PC-3 (cell line): ENCODE measurements at regions not wholly inside any gene's neighbourhood (a gene's known extent, or its start where the extent isn't known, plus 50 kb on each side); places are given as distances from the start of the nearest gene placed in this dataset.

ENCODE experiments used
- ATAC-seq: fragments of 200-7000 bp; cut with Tn5 transposase; 2 replicates; pipeline ENCODE4 v1.9.1; 2020; ENCODE audit warnings: mild to moderate bottlenecking, moderate library complexity
- BruUV-seq: library from RNA; stranded (reverse); fragments of 400-500 nt; replicated peaks from 2 replicates; lab custom pipeline; 2021; lab: Mats Ljungman, UMichigan
- CTCF ChIA-PET: fragments of 300-600 bp; sonication (Branson Sonifier 250); formaldehyde crosslinking; loops from one replicate; lab custom pipeline; 2022; ENCODE audit warnings: antibody characterized with exemption; lab: Charles Lee
- POLR2A ChIA-PET: fragments of 300-600 bp; sonication (Branson Sonifier 250); formaldehyde crosslinking; loops from one replicate; lab custom pipeline; 2022; ENCODE audit warnings: antibody characterized with exemption; ENCODE audit not compliant: unreplicated experiment; lab: Charles Lee
- DNase-seq: peaks from one replicate; pipeline ENCODE4 v3.0.0-alpha.2; 2015
- H2AFZ ChIP-seq: fragments of 300-600 bp; sonication (generic); 2 replicates; pipeline ENCODE4 v1.6.0; 2016; ENCODE audit warnings: antibody characterized with exemption, low read length
- H3F3A ChIP-seq: fragments of 300-600 bp; sonication (generic); one replicate; pipeline ENCODE4 v1.6.0; 2017; ENCODE audit warnings: antibody characterized with exemption, low read length, control low read depth, mild to moderate bottlenecking; ENCODE audit not compliant: unreplicated experiment
- H3K27ac ChIP-seq: fragments of 300-600 bp; sonication (generic); 2 replicates; pipeline ENCODE4 v1.5.1; 2016; ENCODE audit warnings: mild to moderate bottlenecking, low read length
- H3K27me3 ChIP-seq: fragments of 300-600 bp; sonication (generic); 2 replicates; pipeline ENCODE4 v1.6.1; 2016; ENCODE audit warnings: low read length, mixed read lengths
- H3K36me3 ChIP-seq: fragments of 300-600 bp; sonication (generic); 2 replicates; pipeline ENCODE4 v1.6.1; 2016; ENCODE audit warnings: low read depth, mixed run types, low read length, mixed read lengths
- H3K4me1 ChIP-seq: fragments of 300-600 bp; sonication (generic); 2 replicates; pipeline ENCODE4 v1.5.1; 2016; ENCODE audit warnings: low read length; ENCODE audit not compliant: insufficient read depth
- H3K4me2 ChIP-seq: fragments of 300-600 bp; sonication (generic); 2 replicates; pipeline ENCODE4 v1.6.0; 2016; ENCODE audit warnings: low read length
- H3K4me3 ChIP-seq: fragments of 300-600 bp; sonication (generic); 2 replicates; pipeline ENCODE4 v1.5.1; 2016; ENCODE audit warnings: mild to moderate bottlenecking, low read length, mixed read lengths
- H3K79me2 ChIP-seq: fragments of 300-600 bp; sonication (generic); 2 replicates; pipeline ENCODE4 v1.6.1; 2017; ENCODE audit warnings: low read length, mixed read lengths
- H3K9ac ChIP-seq: fragments of 300-600 bp; sonication (generic); 2 replicates; pipeline ENCODE4 v1.6.0; 2016; ENCODE audit warnings: mild to moderate bottlenecking, low read length
- H3K9me2 ChIP-seq: fragments of 300-600 bp; sonication (generic); replicated peaks from 2 replicates; pipeline ENCODE4 v1.6.1; 2016; ENCODE audit warnings: mixed run types, low read length, mixed read lengths
- H3K9me3 ChIP-seq: fragments of 300-600 bp; sonication (generic); 2 replicates; pipeline ENCODE4 v1.6.1; 2016; ENCODE audit warnings: low read length, mixed read lengths
- H4K20me1 ChIP-seq: fragments of 300-600 bp; sonication (generic); 2 replicates; pipeline ENCODE4 v1.6.1; 2016; ENCODE audit warnings: low read length, mixed read lengths
- CTCF ChIP-seq: fragments of 300-600 bp; sonication (generic); conservative IDR thresholded peaks from 2 replicates; pipeline ENCODE4 v1.5.1; 2017; ENCODE audit warnings: antibody characterized with exemption, low read depth, mild to moderate bottlenecking, low read length
- EZH2 ChIP-seq: fragments of 300-600 bp; sonication (generic); IDR thresholded peaks from one replicate; pipeline ENCODE4 v1.6.1; 2017; ENCODE audit warnings: antibody characterized with exemption, mild to moderate bottlenecking, low read length; ENCODE audit not compliant: unreplicated experiment
- EZH2phosphoT487 ChIP-seq: fragments of 300-600 bp; sonication (generic); IDR thresholded peaks from 2 replicates; pipeline ENCODE4 v1.6.1; 2018; ENCODE audit warnings: mild to moderate bottlenecking, antibody characterized with exemption, low read length, borderline replicate concordance
- intact Hi-C: fragments of 100-400 bp; cut with micrococcal nuclease; formaldehyde crosslinking; loops from 2 replicates; pipeline ENCODE4 v1.9.0; 2023

- Histone ChIP-seq H3K79me2 (no peaks in the 10 kb centered on the region), H3K4me2 (no peak overlapping the region), H3K4me3 (no peak overlapping the region), H3K36me3 (no peaks in the 10 kb centered on the region), H3K4me1 (no peaks in the 10 kb centered on the region), H2AFZ (no peak overlapping the region), H3F3A (no peaks in the 10 kb centered on the region), H3K9ac (no peak overlapping the region), H3K27ac (no peak overlapping the region), H3K9me3 (no peaks in the 10 kb centered on the region), H3K27me3 (no peaks in the 10 kb centered on the region), H3K9me2 (no peaks in the 10 kb centered on the region), H4K20me1 (no peaks in the 10 kb centered on the region)
- ChIA-PET CTCF (no interaction called here), POLR2A (no interaction called here)
- BruUV-seq = no TSS peak
- no peak for DNase-seq
- ATAC-seq = no peak
- intact Hi-C loops = no loop called here
- TF ChIP-seq CTCF (no peak), EZH2 (no peak), EZH2phosphoT487 (no peak)
Measured at GRCh38 chr4:96670381-96670780, 830.5 kb downstream of the PDHA2 start.

- H3K27ac ChIP-seq = no peak overlapping the region
- no peak overlapping the region for H2AFZ ChIP-seq
- no peaks in the 10 kb centered on the region for H3K27me3 ChIP-seq
- H3F3A ChIP-seq = no peaks in the 10 kb centered on the region
- no peak overlapping the region for H3K4me3 ChIP-seq
- H3K9me3 ChIP-seq = no peaks in the 10 kb centered on the region
- POLR2A ChIA-PET = no interaction called here
- no peaks in the 10 kb centered on the region for H3K79me2 ChIP-seq
- no peaks in the 10 kb centered on the region for H3K36me3 ChIP-seq
- no peak overlapping the region for H3K9ac ChIP-seq
- H3K4me1 ChIP-seq = peaks cover 7% of the 10 kb centered on the region; the same call in 1 of the 2 replicates
- H3K9me2 ChIP-seq = no peaks in the 10 kb centered on the region
- no peak for TF ChIP-seq CTCF
- no peak for TF ChIP-seq EZH2phosphoT487
- TF ChIP-seq EZH2 = no peak
- no peaks in the 10 kb centered on the region for H4K20me1 ChIP-seq
- ATAC-seq = no peak
- H3K4me2 ChIP-seq = no peak overlapping the region
- no peak for DNase-seq
- intact Hi-C loops = no loop called here
- CTCF ChIA-PET = no interaction called here
- BruUV-seq = no TSS peak
Measured at GRCh38 chr4:96675416-96675815, 835.5 kb downstream of the PDHA2 start.

- CTCF ChIA-PET = no interaction called here
- Histone ChIP-seq H3K27me3 (no peaks in the 10 kb centered on the region), H2AFZ (no peak overlapping the region), H3F3A (no peaks in the 10 kb centered on the region), H3K9me3 (no peaks in the 10 kb centered on the region), H3K4me3 (no peak overlapping the region), H3K4me2 (no peak overlapping the region), H3K9ac (no peak overlapping the region), H3K36me3 (no peaks in the 10 kb centered on the region), H3K9me2 (no peaks in the 10 kb centered on the region), H4K20me1 (no peaks in the 10 kb centered on the region), H3K27ac (no peak overlapping the region), H3K4me1 (peaks cover 7% of the 10 kb centered on the region; the same call in 1 of the 2 replicates), H3K79me2 (no peaks in the 10 kb centered on the region)
- POLR2A ChIA-PET = no interaction called here
- ATAC-seq (no peak), DNase-seq (no peak)
- intact Hi-C loops = no loop called here
- BruUV-seq = no TSS peak
- TF ChIP-seq CTCF (no peak), EZH2 (no peak), EZH2phosphoT487 (no peak)
Measured at GRCh38 chr4:96675896-96676295, 836.0 kb downstream of the PDHA2 start.
